Activated T-cell treated with anti-CD3 and anti-CD28 coated beads for 48 hours (primary cell): ENCODE measurements at regions not wholly inside any gene's neighbourhood (a gene's known extent, or its start where the extent isn't known, plus 50 kb on each side); places are given as distances from the start of the nearest gene placed in this dataset.

ENCODE experiments used
- DNase-seq: peaks from one replicate; pipeline ENCODE4 v3.0.0-alpha.2; 2020; ENCODE audit warnings: low read depth

GRCh38 chr3:72232331-72232730, 447.4 kb upstream of the PROK2 start:
- no peak for DNase-seq

- no peak for DNase-seq
Measured at GRCh38 chr3:72231439-72232196, 446.7 kb upstream of the PROK2 start.

GRCh38 chr3:72230774-72231379, 445.9 kb upstream of the PROK2 start:
- DNase-seq: no peak

GRCh38 chr3:72229952-72230351, 445.0 kb upstream of the PROK2 start:
- DNase-seq: no peak

- no peak for DNase-seq
Measured at GRCh38 chr3:72227486-72228070, 442.6 kb upstream of the PROK2 start.

- DNase-seq: no peak
Measured at GRCh38 chr3:72224804-72225509, 440.0 kb upstream of the PROK2 start.

GRCh38 chr3:72223628-72224027, 438.7 kb upstream of the PROK2 start:
- DNase-seq: no peak

- DNase-seq: no peak
Measured at GRCh38 chr3:72223116-72223515, 438.2 kb upstream of the PROK2 start.

- DNase-seq: no peak
Measured at GRCh38 chr3:72222410-72222809, 437.5 kb upstream of the PROK2 start.

- DNase-seq: no peak
Measured at GRCh38 chr3:72220946-72221345, 436.0 kb upstream of the PROK2 start.

- DNase-seq: no peak
Measured at GRCh38 chr3:72219752-72220151, 434.8 kb upstream of the PROK2 start.

- DNase-seq: no peak
Measured at GRCh38 chr3:72217570-72217969, 432.6 kb upstream of the PROK2 start.

- DNase-seq: no peak
Measured at GRCh38 chr3:72214066-72214951, 429.4 kb upstream of the PROK2 start.

GRCh38 chr3:72213296-72214065, 428.5 kb upstream of the PROK2 start:
- DNase-seq: no peak

GRCh38 chr3:72212396-72212795, 427.4 kb upstream of the PROK2 start:
- DNase-seq: no peak

- DNase-seq: no peak
Measured at GRCh38 chr3:72210261-72210660, 425.3 kb upstream of the PROK2 start.

GRCh38 chr3:72205297-72205826, 420.4 kb upstream of the PROK2 start:
- no peak for DNase-seq

GRCh38 chr3:72204452-72204851, 419.5 kb upstream of the PROK2 start:
- no peak for DNase-seq

- no peak for DNase-seq
Measured at GRCh38 chr3:72203613-72204349, 418.8 kb upstream of the PROK2 start.

- no peak for DNase-seq
Measured at GRCh38 chr3:72203105-72203504, 418.2 kb upstream of the PROK2 start.
